SIG-M5 treated with dmso at 0.1 percent for 504 hours (cell line): ENCODE measurements at regions not wholly inside any gene's neighbourhood (a gene's known extent, or its start where the extent isn't known, plus 50 kb on each side); places are given as distances from the start of the nearest gene placed in this dataset.
"Not testable (repeated sequence)": the region's sequence is repeated elsewhere in the genome, so short reads cannot be mapped to it uniquely, and the experiment has no call there.

Experiments
- DNase-seq: peaks from one replicate; lab custom pipeline; 2025; ENCODE audit not compliant: unreplicated experiment; lab: John Stamatoyannopoulos, UW

GRCh38 chr12:107365703-107366102 lies 272.4 kb upstream of the CRY1 start:
- DNase-seq, result no peak

- DNase-seq, result no peak
Measured at GRCh38 chr12:107366322-107366721, 273.0 kb upstream of the CRY1 start.

- DNase-seq, result no peak
Measured at GRCh38 chr12:107368586-107368985, 275.2 kb upstream of the CRY1 start.

- DNase-seq, result no peak
Measured at GRCh38 chr12:107369006-107369405, 275.7 kb upstream of the CRY1 start.

- DNase-seq, result no peak
Measured at GRCh38 chr12:107369679-107370078, 276.3 kb upstream of the CRY1 start.

- DNase-seq, result no peak
Measured at GRCh38 chr12:107372229-107372658, 278.9 kb upstream of the CRY1 start.

GRCh38 chr12:107373238-107373809 lies 280.0 kb upstream of the CRY1 start:
- no peak for DNase-seq

- no peak for DNase-seq
Measured at GRCh38 chr12:107374161-107374840, 281.0 kb upstream of the CRY1 start.

GRCh38 chr12:107375231-107375630 lies 281.9 kb upstream of the CRY1 start:
- DNase-seq, result no peak

- no peak for DNase-seq
Measured at GRCh38 chr12:107377596-107378385, 284.4 kb upstream of the CRY1 start.

- DNase-seq, result no peak
Measured at GRCh38 chr12:107378609-107379008, 285.3 kb upstream of the CRY1 start.

GRCh38 chr12:107379142-107379851 lies 285.9 kb upstream of the CRY1 start:
- not testable (repeated sequence) for DNase-seq

GRCh38 chr12:107379852-107380567 lies 286.7 kb upstream of the CRY1 start:
- no peak for DNase-seq

GRCh38 chr12:107384645-107385044 lies 291.3 kb upstream of the CRY1 start:
- no peak for DNase-seq

- no peak for DNase-seq
Measured at GRCh38 chr12:107385509-107385908, 292.2 kb upstream of the CRY1 start.

GRCh38 chr12:107386569-107386968 lies 293.2 kb upstream of the CRY1 start:
- no peak for DNase-seq

GRCh38 chr12:107388263-107388662 lies 294.9 kb upstream of the CRY1 start:
- no peak for DNase-seq

- DNase-seq, result no peak
Measured at GRCh38 chr12:107390414-107390813, 295.2 kb upstream of the PWP1 start.

- no peak for DNase-seq
Measured at GRCh38 chr12:107393043-107393717, 292.4 kb upstream of the PWP1 start.

GRCh38 chr12:107394693-107395092 lies 290.9 kb upstream of the PWP1 start:
- DNase-seq, result no peak
